ENCODE measurements at regions not wholly inside any gene's neighbourhood (a gene's known extent, or its start where the extent isn't known, plus 50 kb on each side); places are given as distances from the start of the nearest gene placed in this dataset.

- Histone ChIP-seq H3K27ac (no peak overlapping the region), H3K36me3 (no peaks in the 10 kb centered on the region), H3K9me3 (no peaks in the 10 kb centered on the region), H3K4me3 (no peak overlapping the region), H3K27me3 (replicated peaks; ENCODE audit: insufficient read depth) (no peaks in the 10 kb centered on the region), H3K4me1 (ENCODE audit: control insufficient read depth in 1 of 2, low read depth in 2 of 2) (no peaks in the 10 kb centered on the region)
- ATAC-seq (ENCODE audit: insufficient number of reproducible peaks, low FRiP score, low read depth) = no peak
- DNase-seq (ENCODE audit: low spot score) = no peak
- TF ChIP-seq, protein P1, sequence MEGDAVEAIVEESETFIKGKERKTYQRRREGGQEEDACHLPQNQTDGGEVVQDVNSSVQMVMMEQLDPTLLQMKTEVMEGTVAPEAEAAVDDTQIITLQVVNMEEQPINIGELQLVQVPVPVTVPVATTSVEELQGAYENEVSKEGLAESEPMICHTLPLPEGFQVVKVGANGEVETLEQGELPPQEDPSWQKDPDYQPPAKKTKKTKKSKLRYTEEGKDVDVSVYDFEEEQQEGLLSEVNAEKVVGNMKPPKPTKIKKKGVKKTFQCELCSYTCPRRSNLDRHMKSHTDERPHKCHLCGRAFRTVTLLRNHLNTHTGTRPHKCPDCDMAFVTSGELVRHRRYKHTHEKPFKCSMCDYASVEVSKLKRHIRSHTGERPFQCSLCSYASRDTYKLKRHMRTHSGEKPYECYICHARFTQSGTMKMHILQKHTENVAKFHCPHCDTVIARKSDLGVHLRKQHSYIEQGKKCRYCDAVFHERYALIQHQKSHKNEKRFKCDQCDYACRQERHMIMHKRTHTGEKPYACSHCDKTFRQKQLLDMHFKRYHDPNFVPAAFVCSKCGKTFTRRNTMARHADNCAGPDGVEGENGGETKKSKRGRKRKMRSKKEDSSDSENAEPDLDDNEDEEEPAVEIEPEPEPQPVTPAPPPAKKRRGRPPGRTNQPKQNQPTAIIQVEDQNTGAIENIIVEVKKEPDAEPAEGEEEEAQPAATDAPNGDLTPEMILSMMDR (IDR thresholded peaks at IDR 0.05) = no peak
Measured at GRCh38 chr2:66340521-66340920, 94.4 kb upstream of the MEIS1 start.

DNA sequence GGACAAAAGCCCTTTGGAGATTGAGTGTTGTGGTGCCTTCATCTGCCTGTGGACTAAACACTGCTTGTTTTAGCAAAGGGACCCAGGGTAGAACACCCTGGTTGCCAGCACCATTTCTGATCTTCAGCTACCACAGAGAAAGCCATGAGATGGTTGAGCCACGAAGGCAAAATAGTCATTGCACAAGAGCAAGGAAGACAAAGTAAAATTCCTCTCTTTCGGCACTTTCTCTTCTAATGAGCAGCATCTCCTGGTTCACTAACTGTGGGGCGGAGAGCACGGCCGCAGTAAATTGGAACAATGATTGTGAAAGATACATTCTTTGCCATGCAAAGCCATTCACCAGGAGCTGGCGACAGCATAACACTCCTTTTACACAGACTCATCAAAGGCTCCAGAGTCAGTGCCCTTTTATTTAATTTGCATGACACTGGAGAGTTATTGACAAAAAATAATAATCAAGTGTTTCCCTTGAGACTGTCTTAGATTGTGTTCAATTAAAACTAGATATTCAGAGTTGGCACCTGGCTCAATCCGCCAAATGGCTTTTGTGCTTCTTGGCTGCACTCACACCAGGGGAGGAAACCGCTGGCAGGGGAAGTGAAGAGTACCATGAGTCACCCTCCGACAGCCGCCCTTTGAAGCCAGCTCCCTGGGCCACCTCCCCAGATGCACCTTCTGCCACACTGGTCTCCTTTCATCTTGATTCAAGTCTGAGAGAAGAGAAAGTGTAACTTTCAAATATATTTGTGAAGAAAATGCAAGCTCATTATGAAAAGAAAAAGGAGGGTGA is 100.5 kb upstream of the MEIS1 start:
- ATAC-seq (ENCODE audit: insufficient number of reproducible peaks, low FRiP score, low read depth) = no peak
- H3K9me3 ChIP-seq = no peaks in the 10 kb centered on the region
- DNase-seq (ENCODE audit: low spot score) = no peak
- TF ChIP-seq, protein P1 (IDR thresholded peaks at IDR 0.05) = no peak
- no peak overlapping the region for H3K27ac ChIP-seq
- H3K36me3 ChIP-seq = no peaks in the 10 kb centered on the region
- no peak overlapping the region for H3K4me3 ChIP-seq
- H3K4me1 ChIP-seq (ENCODE audit: control insufficient read depth in 1 of 2, low read depth in 2 of 2) = no peaks in the 10 kb centered on the region
- no peaks in the 10 kb centered on the region for H3K27me3 ChIP-seq (replicated peaks; ENCODE audit: insufficient read depth)

- Histone ChIP-seq H3K27me3 (replicated peaks; ENCODE audit: insufficient read depth) (no peaks in the 10 kb centered on the region), H3K27ac (no peak overlapping the region), H3K4me1 (ENCODE audit: control insufficient read depth in 1 of 2, low read depth in 2 of 2) (no peaks in the 10 kb centered on the region), H3K9me3 (no peaks in the 10 kb centered on the region), H3K4me3 (no peak overlapping the region), H3K36me3 (no peaks in the 10 kb centered on the region)
- ATAC-seq (ENCODE audit: insufficient number of reproducible peaks, low FRiP score, low read depth) = no peak
- TF ChIP-seq, protein P1 (IDR thresholded peaks at IDR 0.05) = no peak
- DNase-seq (ENCODE audit: low spot score) = no peak
Measured at GRCh38 chr2:66331176-66331575, 103.7 kb upstream of the MEIS1 start.

- H3K4me1 ChIP-seq (ENCODE audit: control insufficient read depth in 1 of 2, low read depth in 2 of 2) = no peaks in the 10 kb centered on the region
- TF ChIP-seq, protein P1 (IDR thresholded peaks at IDR 0.05) = no peak
- ATAC-seq (ENCODE audit: insufficient number of reproducible peaks, low FRiP score, low read depth) (no peak), DNase-seq (ENCODE audit: low spot score) (no peak)
- H3K27ac ChIP-seq = no peak overlapping the region
- no peaks in the 10 kb centered on the region for H3K36me3 ChIP-seq
- no peak overlapping the region for H3K4me3 ChIP-seq
- H3K27me3 ChIP-seq (replicated peaks; ENCODE audit: insufficient read depth) = no peaks in the 10 kb centered on the region
- no peaks in the 10 kb centered on the region for H3K9me3 ChIP-seq
Measured at GRCh38 chr2:66329081-66329605, 105.8 kb upstream of the MEIS1 start.

- H3K9me3 ChIP-seq = no peaks in the 10 kb centered on the region
- no peak for DNase-seq (ENCODE audit: low spot score)
Measured at GRCh38 chr2:66327066-66327740, 107.7 kb upstream of the MEIS1 start.

More at GRCh38 chr2:66327066-66327740, 107.7 kb upstream of the MEIS1 start:
- no peak overlapping the region for H3K4me3 ChIP-seq
- TF ChIP-seq, protein P1 (IDR thresholded peaks at IDR 0.05) = no peak
- no peak for ATAC-seq (ENCODE audit: insufficient number of reproducible peaks, low FRiP score, low read depth)
- H3K4me1 ChIP-seq (ENCODE audit: control insufficient read depth in 1 of 2, low read depth in 2 of 2) = no peaks in the 10 kb centered on the region
- H3K27me3 ChIP-seq (replicated peaks; ENCODE audit: insufficient read depth) = no peaks in the 10 kb centered on the region
- no peaks in the 10 kb centered on the region for H3K36me3 ChIP-seq
- no peak overlapping the region for H3K27ac ChIP-seq
